ENCODE measurements at regions not wholly inside any gene's neighbourhood (a gene's known extent, or its start where the extent isn't known, plus 50 kb on each side); places are given as distances from the start of the nearest gene placed in this dataset.
"Not testable (repeated sequence)": the region's sequence is repeated elsewhere in the genome, so short reads cannot be mapped to it uniquely, and the experiment has no call there.

- no peak for DNase-seq
- H3K36me3 Mint-ChIP-seq (ENCODE audit: low read depth): no peaks in the 10 kb centered on the region
- H3K27ac Mint-ChIP-seq: no peak overlapping the region
- H3K9me3 ChIP-seq (ENCODE audit: control insufficient read depth, low read length, poor library complexity, severe bottlenecking): no peaks in the 10 kb centered on the region
- peaks cover 54% of the 10 kb centered on the region for H3K27me3 Mint-ChIP-seq
- no peaks in the 10 kb centered on the region for H3K4me1 Mint-ChIP-seq
- no peak overlapping the region for H3K4me3 Mint-ChIP-seq
- no peak for ATAC-seq
Measured at GRCh38 chr2:176794392-176794791, 418.2 kb upstream of the HNRNPA3 start.

GRCh38 chr2:176795823-176796222 lies 416.8 kb upstream of the HNRNPA3 start:
- Mint-ChIP-seq H3K27ac (no peak overlapping the region), H3K36me3 (ENCODE audit: low read depth) (no peaks in the 10 kb centered on the region), H3K4me1 (no peaks in the 10 kb centered on the region), H3K27me3 (peaks cover 45% of the 10 kb centered on the region), H3K4me3 (no peak overlapping the region)
- H3K9me3 ChIP-seq (ENCODE audit: control insufficient read depth, low read length, poor library complexity, severe bottlenecking): no peaks in the 10 kb centered on the region
- ATAC-seq: no peak
- DNase-seq: no peak

DNA sequence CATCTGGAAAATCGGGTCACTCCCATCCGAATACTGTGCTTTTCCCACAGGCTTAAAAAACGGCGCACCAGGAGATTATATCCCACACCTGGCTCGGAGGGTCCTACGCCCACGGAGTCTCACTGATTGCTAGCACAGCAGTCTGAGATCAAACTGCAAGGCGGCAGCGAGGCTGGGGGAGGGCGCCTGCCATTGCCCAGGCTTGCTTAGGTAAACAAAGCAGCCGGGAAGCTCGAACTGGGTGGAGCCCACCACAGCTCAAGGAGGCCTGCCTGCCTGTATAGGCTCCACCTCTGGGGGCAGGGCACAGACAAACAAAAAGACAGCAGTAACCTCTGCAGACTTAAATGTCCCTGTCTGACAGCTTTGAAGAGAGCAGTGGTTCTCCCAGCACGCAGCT lies 415.9 kb upstream of the HNRNPA3 start:
- not testable (repeated sequence) for H3K9me3 ChIP-seq (ENCODE audit: control insufficient read depth, low read length, poor library complexity, severe bottlenecking); H3K4me1 Mint-ChIP-seq; H3K27ac Mint-ChIP-seq; DNase-seq; H3K36me3 Mint-ChIP-seq (ENCODE audit: low read depth); ATAC-seq; H3K4me3 Mint-ChIP-seq
- peaks cover 41% of the 10 kb centered on the region for H3K27me3 Mint-ChIP-seq

DNA sequence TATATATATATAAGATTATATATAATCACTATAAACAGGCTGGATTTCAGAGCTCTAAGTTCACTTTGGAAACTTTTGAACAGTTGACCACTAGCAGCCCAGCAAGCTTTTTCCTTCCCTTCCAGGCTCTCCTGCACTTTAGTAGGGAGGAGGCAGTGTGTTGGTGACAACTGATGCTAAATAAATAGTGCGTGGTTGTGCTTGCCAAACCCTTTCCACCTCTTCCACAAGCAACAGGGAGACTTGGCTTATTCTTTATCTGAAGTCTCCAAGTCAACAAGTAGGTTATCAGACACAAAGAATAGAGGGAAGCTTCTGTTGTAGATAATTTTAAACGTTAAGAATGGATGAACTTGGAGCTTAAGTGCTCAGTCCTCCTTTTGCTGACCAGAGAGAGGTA lies 408.2 kb upstream of the HNRNPA3 start:
- no peaks in the 10 kb centered on the region for H3K9me3 ChIP-seq (ENCODE audit: control insufficient read depth, low read length, poor library complexity, severe bottlenecking)
- Mint-ChIP-seq H3K4me3 (no peak overlapping the region), H3K27ac (no peak overlapping the region), H3K27me3 (no peaks in the 10 kb centered on the region), H3K36me3 (ENCODE audit: low read depth) (no peaks in the 10 kb centered on the region), H3K4me1 (no peaks in the 10 kb centered on the region)
- no peak for ATAC-seq
- no peak for DNase-seq

GRCh38 chr2:176805345-176805744 lies 407.2 kb upstream of the HNRNPA3 start:
- Mint-ChIP-seq H3K27me3 (no peaks in the 10 kb centered on the region), H3K4me3 (no peak overlapping the region), H3K27ac (no peak overlapping the region), H3K36me3 (ENCODE audit: low read depth) (no peaks in the 10 kb centered on the region), H3K4me1 (no peaks in the 10 kb centered on the region)
- no peak for DNase-seq
- H3K9me3 ChIP-seq (ENCODE audit: control insufficient read depth, low read length, poor library complexity, severe bottlenecking): no peaks in the 10 kb centered on the region
- ATAC-seq: no peak

DNA sequence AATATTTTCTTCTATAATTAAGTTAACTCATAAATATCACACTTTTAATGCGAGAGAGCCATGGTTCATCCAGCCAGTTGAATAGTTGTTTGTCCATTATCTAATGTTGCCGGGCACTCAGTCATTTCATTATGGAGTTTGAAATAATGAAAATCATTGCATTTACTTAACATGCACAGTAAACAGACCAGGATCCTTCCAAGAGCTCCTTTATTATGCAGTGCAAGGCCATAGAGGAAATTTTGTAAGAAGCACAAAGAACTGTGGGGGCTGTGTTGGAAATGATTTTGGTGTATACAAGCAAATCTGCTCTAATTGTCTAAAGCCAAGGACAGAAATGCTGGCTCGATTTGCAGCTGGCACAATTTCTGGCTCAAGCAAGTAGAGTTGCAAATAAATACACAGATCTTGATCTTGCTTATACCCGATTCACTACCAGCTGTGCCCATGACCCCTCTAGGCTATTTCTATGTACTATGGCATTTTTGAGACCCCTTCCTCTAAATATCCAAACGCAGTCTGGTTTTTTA lies 400.3 kb upstream of the HNRNPA3 start:
- no peak overlapping the region for H3K27ac Mint-ChIP-seq
- no peak for DNase-seq
- H3K27me3 Mint-ChIP-seq: no peaks in the 10 kb centered on the region

GRCh38 chr2:176813156-176813555 lies 399.4 kb upstream of the HNRNPA3 start:
- DNase-seq: no peak
- ATAC-seq: no peak
- Mint-ChIP-seq H3K27ac (no peak overlapping the region), H3K36me3 (ENCODE audit: low read depth) (no peaks in the 10 kb centered on the region), H3K4me3 (no peak overlapping the region), H3K27me3 (peaks cover 2% of the 10 kb centered on the region), H3K4me1 (peaks cover 3% of the 10 kb centered on the region)
- no peaks in the 10 kb centered on the region for H3K9me3 ChIP-seq (ENCODE audit: control insufficient read depth, low read length, poor library complexity, severe bottlenecking)

More for the DNA sequence above, 400.3 kb upstream of the HNRNPA3 start:
- no peak for ATAC-seq
- no peak overlapping the region for H3K4me3 Mint-ChIP-seq
- no peaks in the 10 kb centered on the region for H3K9me3 ChIP-seq (ENCODE audit: control insufficient read depth, low read length, poor library complexity, severe bottlenecking)
- H3K4me1 Mint-ChIP-seq: peaks cover 3% of the 10 kb centered on the region
- no peaks in the 10 kb centered on the region for H3K36me3 Mint-ChIP-seq (ENCODE audit: low read depth)

GRCh38 chr2:176813621-176814049 lies 399.0 kb upstream of the HNRNPA3 start:
- Mint-ChIP-seq H3K27me3 (peaks cover 6% of the 10 kb centered on the region), H3K4me1 (peaks cover 3% of the 10 kb centered on the region), H3K27ac (no peak overlapping the region), H3K4me3 (no peak overlapping the region), H3K36me3 (ENCODE audit: low read depth) (no peaks in the 10 kb centered on the region)
- DNase-seq (no peak), ATAC-seq (no peak)
- no peaks in the 10 kb centered on the region for H3K9me3 ChIP-seq (ENCODE audit: control insufficient read depth, low read length, poor library complexity, severe bottlenecking)

DNA sequence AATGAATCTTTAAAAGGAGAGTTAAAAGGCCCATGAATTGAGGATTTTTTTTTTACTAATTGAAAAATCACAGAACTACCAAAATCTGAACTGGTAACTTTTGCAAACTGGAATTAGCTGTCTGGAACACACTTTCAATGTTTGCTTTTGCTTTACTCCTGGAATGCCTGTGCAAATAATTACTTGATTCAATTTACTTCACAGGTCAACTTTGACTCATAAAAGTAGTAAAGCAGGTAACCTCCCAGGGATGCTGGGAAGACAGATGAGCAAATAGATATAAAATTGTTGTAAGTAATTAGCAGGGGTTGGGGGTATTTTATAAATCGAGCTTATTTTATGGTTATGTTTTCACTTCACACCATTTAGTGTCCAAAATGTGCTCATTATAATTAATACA lies 398.3 kb upstream of the HNRNPA3 start:
- Mint-ChIP-seq H3K36me3 (ENCODE audit: low read depth) (no peaks in the 10 kb centered on the region), H3K4me3 (no peak overlapping the region), H3K27me3 (peaks cover 10% of the 10 kb centered on the region), H3K27ac (no peak overlapping the region), H3K4me1 (peaks cover 3% of the 10 kb centered on the region)
- no peak for DNase-seq
- no peak for ATAC-seq
- no peaks in the 10 kb centered on the region for H3K9me3 ChIP-seq (ENCODE audit: control insufficient read depth, low read length, poor library complexity, severe bottlenecking)

DNA sequence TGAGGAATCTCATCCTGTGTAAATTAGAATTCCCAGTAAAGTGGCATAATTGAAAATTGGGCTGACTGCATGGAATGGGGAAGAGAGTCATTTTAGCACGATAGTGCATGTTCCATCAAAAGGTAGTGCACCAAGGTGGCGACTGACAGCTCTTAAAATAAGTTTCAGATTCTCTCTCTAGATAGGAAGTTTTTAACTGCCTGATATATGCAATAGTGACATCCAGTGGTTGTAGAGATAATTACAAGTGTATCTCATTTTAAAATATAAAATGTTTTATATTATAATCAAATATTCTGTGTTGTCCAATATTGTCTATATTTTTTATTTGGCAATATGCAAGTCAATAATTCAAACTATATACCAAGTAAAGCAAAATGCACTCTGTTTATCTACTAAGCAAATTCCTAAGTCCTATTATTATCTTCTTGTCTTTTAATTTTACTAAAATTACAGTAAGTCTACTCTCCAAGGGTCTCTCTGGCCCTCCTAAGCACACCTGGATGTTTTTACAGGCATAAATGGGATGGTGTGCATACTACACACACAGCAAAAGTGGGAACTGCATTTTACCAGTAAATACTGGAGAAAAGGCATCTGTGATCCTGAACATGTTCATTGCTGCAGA lies 397.7 kb upstream of the HNRNPA3 start:
- H3K27ac Mint-ChIP-seq: no peak overlapping the region
- ATAC-seq (peak; percentile 72), DNase-seq (no peak)
- H3K36me3 Mint-ChIP-seq (ENCODE audit: low read depth): no peaks in the 10 kb centered on the region
- no peak overlapping the region for H3K4me3 Mint-ChIP-seq
- H3K9me3 ChIP-seq (ENCODE audit: control insufficient read depth, low read length, poor library complexity, severe bottlenecking): no peaks in the 10 kb centered on the region
- H3K4me1 Mint-ChIP-seq: peaks cover 3% of the 10 kb centered on the region
- H3K27me3 Mint-ChIP-seq: peaks cover 16% of the 10 kb centered on the region

GRCh38 chr2:176817061-176817565 lies 395.5 kb upstream of the HNRNPA3 start:
- Mint-ChIP-seq H3K36me3 (ENCODE audit: low read depth) (no peaks in the 10 kb centered on the region), H3K4me3 (no peak overlapping the region), H3K4me1 (peaks cover 3% of the 10 kb centered on the region), H3K27ac (no peak overlapping the region), H3K27me3 (peaks cover 23% of the 10 kb centered on the region)
- DNase-seq: no peak
- no peak for ATAC-seq
- H3K9me3 ChIP-seq (ENCODE audit: control insufficient read depth, low read length, poor library complexity, severe bottlenecking): no peaks in the 10 kb centered on the region

DNA sequence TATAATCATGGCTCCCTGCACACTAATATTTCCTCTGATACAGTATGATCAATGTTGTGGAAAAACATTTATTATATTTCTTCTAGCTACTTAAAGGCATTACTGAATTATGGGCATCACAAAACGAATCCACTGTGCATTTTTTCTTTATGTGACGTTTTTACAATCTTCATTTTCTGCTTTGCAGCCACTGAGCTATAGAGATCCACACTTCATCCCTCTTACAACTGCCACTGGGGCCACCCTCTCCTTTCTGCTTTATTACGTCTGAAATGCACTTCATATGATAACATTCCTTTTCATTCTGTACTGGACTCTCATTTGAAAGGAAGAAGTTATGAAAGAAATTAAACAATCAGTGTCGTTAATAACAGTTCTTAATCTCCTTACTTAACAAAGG lies 394.5 kb upstream of the HNRNPA3 start:
- H3K4me3 Mint-ChIP-seq: no peak overlapping the region
- no peaks in the 10 kb centered on the region for H3K36me3 Mint-ChIP-seq (ENCODE audit: low read depth)
- no peaks in the 10 kb centered on the region for H3K9me3 ChIP-seq (ENCODE audit: control insufficient read depth, low read length, poor library complexity, severe bottlenecking)
- no peak overlapping the region for H3K27ac Mint-ChIP-seq
- DNase-seq (no peak), ATAC-seq (no peak)
- peaks cover 3% of the 10 kb centered on the region for H3K4me1 Mint-ChIP-seq
- H3K27me3 Mint-ChIP-seq: peaks cover 26% of the 10 kb centered on the region

DNA sequence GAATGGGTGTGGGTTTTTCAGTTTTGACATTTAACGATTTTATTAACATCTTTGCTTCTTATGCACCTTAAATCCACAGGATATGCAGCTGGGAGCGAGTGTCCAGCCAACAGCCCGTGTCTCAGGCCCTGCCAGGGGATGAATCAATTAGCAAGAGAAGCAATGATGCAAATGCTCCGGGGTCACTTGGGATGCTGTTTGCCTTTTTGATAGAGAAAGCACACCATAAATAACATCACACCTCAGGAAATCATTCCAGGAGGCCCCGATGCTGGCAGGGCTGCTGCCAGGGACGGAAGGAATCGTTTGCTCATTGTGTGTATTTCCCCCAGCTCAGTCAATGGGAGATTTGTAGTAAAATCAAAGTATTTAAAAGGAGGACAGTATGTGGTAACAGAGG lies 394.0 kb upstream of the HNRNPA3 start:
- DNase-seq: no peak
- no peaks in the 10 kb centered on the region for H3K9me3 ChIP-seq (ENCODE audit: control insufficient read depth, low read length, poor library complexity, severe bottlenecking)
- peaks cover 26% of the 10 kb centered on the region for H3K27me3 Mint-ChIP-seq
- H3K4me1 Mint-ChIP-seq: peaks cover 3% of the 10 kb centered on the region
- H3K4me3 Mint-ChIP-seq: no peak overlapping the region
- H3K27ac Mint-ChIP-seq: no peak overlapping the region
- no peak for ATAC-seq
- H3K36me3 Mint-ChIP-seq (ENCODE audit: low read depth): no peaks in the 10 kb centered on the region

DNA sequence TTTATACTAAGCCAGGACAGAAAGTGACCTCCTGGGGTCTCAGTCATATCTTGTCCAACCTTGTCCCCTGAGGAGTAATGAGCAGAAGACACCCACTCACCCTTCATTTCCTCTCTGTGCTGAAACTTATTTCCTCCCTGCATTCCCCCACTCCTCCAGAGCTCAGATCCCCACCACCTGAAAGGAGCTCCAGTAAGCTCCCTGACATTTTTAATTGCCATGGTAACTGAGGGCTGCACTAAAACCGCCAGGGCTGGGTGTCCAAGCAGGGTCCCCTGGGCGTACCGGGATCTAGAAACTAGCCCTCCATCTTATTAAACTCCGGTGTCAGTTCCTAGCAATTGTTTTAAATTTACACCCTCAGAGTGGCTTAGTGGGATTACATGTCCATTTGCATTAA lies 393.3 kb upstream of the HNRNPA3 start:
- Mint-ChIP-seq H3K27me3 (peaks cover 26% of the 10 kb centered on the region), H3K4me1 (peaks cover 3% of the 10 kb centered on the region)
- DNase-seq: no peak

More for the DNA sequence above, 393.3 kb upstream of the HNRNPA3 start:
- no peak overlapping the region for H3K27ac Mint-ChIP-seq
- H3K9me3 ChIP-seq (ENCODE audit: control insufficient read depth, low read length, poor library complexity, severe bottlenecking): peaks cover 2% of the 10 kb centered on the region
- no peaks in the 10 kb centered on the region for H3K36me3 Mint-ChIP-seq (ENCODE audit: low read depth)
- no peak overlapping the region for H3K4me3 Mint-ChIP-seq
- ATAC-seq: no peak
